ENCODE measurements at regions not wholly inside any gene's neighbourhood (a gene's known extent, or its start where the extent isn't known, plus 50 kb on each side); places are given as distances from the start of the nearest gene placed in this dataset.

GRCh38 chr12:87086118-87086891, 830.1 kb upstream of the MGAT4C start:
- POLR2A ChIA-PET: no interaction called here
- no peak for DNase-seq (ENCODE audit: low read depth, low spot score)
- no peaks in the 10 kb centered on the region for H3K27me3 ChIP-seq (ENCODE audit: control insufficient read depth in 2 of 2, insufficient read depth in 2 of 2, low read length in 2 of 2)
- no peaks in the 10 kb centered on the region for H3K36me3 ChIP-seq (ENCODE audit: control insufficient read depth in 2 of 2, extremely low read depth in 1 of 2, insufficient read depth in 2 of 2, low read length in 2 of 2)
- no peak overlapping the region for H2AFZ ChIP-seq (ENCODE audit: low read depth, low read length)
- no peaks in the 10 kb centered on the region for H3K9me3 ChIP-seq (replicated peaks; ENCODE audit: control insufficient read depth, insufficient read depth, low read length)
- no peak overlapping the region for H3K4me2 ChIP-seq (ENCODE audit: insufficient read depth, low read length)
- H3K27ac ChIP-seq (ENCODE audit: insufficient read depth, low read depth, low read length): no peak overlapping the region
- no peaks in the 10 kb centered on the region for H3K9me1 ChIP-seq (replicated peaks; ENCODE audit: control insufficient read depth, extremely low read depth, insufficient read depth, low read length)
- TF ChIP-seq POLR2AphosphoS5 (IDR thresholded peaks at IDR 0.05; ENCODE audit: insufficient read depth, low read depth, low read length) (no peak), POLR2A (IDR thresholded peaks at IDR 0.05; ENCODE audit: low read depth, low read length) (no peak), FOS (IDR thresholded peaks at IDR 0.05; ENCODE audit: borderline replicate concordance, insufficient read depth, low read length) (no peak), JUN (IDR thresholded peaks at IDR 0.05; ENCODE audit: borderline replicate concordance, insufficient read depth, insufficient read length, low read depth) (no peak), EZH2 (IDR thresholded peaks at IDR 0.05; ENCODE audit: borderline replicate concordance, low read depth, low read length, severe bottlenecking) (no peak), GATA2 (IDR thresholded peaks at IDR 0.05; ENCODE audit: insufficient read depth, insufficient read length, low read depth, low read length) (no peak), MYC (IDR thresholded peaks at IDR 0.05; ENCODE audit: low read depth, low read length) (no peak)
- TF ChIP-seq, protein P1, sequence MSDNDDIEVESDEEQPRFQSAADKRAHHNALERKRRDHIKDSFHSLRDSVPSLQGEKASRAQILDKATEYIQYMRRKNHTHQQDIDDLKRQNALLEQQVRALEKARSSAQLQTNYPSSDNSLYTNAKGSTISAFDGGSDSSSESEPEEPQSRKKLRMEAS (IDR thresholded peaks at IDR 0.05; ENCODE audit: insufficient read depth, insufficient read length): no peak
- TF ChIP-seq, protein P2, sequence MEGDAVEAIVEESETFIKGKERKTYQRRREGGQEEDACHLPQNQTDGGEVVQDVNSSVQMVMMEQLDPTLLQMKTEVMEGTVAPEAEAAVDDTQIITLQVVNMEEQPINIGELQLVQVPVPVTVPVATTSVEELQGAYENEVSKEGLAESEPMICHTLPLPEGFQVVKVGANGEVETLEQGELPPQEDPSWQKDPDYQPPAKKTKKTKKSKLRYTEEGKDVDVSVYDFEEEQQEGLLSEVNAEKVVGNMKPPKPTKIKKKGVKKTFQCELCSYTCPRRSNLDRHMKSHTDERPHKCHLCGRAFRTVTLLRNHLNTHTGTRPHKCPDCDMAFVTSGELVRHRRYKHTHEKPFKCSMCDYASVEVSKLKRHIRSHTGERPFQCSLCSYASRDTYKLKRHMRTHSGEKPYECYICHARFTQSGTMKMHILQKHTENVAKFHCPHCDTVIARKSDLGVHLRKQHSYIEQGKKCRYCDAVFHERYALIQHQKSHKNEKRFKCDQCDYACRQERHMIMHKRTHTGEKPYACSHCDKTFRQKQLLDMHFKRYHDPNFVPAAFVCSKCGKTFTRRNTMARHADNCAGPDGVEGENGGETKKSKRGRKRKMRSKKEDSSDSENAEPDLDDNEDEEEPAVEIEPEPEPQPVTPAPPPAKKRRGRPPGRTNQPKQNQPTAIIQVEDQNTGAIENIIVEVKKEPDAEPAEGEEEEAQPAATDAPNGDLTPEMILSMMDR (IDR thresholded peaks at IDR 0.05; ENCODE audit: extremely low read depth in 1 of 2, insufficient read depth in 1 of 2, low read depth in 1 of 2, low read length in 2 of 2): no peak
- CTCF ChIA-PET: no interaction called here
- H3K4me1 ChIP-seq (ENCODE audit: control insufficient read depth, extremely low read depth, insufficient read depth, low read length): no peaks in the 10 kb centered on the region
- no peak for FAIRE-seq
- H3K4me3 ChIP-seq (replicated peaks in 1 of 3; ENCODE audit: insufficient read depth in 1 of 3, low read depth in 1 of 3, low read length in 3 of 3): no peak overlapping the region
- no peaks in the 10 kb centered on the region for H4K20me1 ChIP-seq (replicated peaks; ENCODE audit: control insufficient read depth, extremely low read depth, insufficient read depth, low read length)
- no peaks in the 10 kb centered on the region for H3K79me2 ChIP-seq (ENCODE audit: control insufficient read depth, insufficient read depth, low read length)
- dilution Hi-C loops (cut with MboI; ENCODE audit: extremely low pct_ligation_motif_present, low sequenced_read_pairs): no loop called here
- no TSS peak for BruUV-seq (replicated peaks)
- no peak overlapping the region for H3K9ac ChIP-seq (replicated peaks; ENCODE audit: extremely low read depth, insufficient read depth, low read length)
- intact Hi-C loops (cut with micrococcal nuclease): no loop called here

All from endothelial cell of umbilical vein (primary cell).